Stomach (tissue), 4 donors: ENCODE measurements at regions not wholly inside any gene's neighbourhood (a gene's known extent, or its start where the extent isn't known, plus 50 kb on each side); places are given as distances from the start of the nearest gene placed in this dataset.

Experiments
- EP300 ChIP-seq: sonication (generic); formaldehyde crosslinking; IDR thresholded peaks from one replicate; pipeline ENCODE4 v1.6.1; 2017; ENCODE audit warnings: antibody characterized with exemption
- POLR2A ChIP-seq, 4 donors: fragments of 450-650 bp; IDR thresholded peaks; one replicate each; pipeline ENCODE4 v1.6.1; 2016; ENCODE audit warnings: antibody characterized with exemption in 4 of 4, control low read depth in 2 of 4, mild to moderate bottlenecking in 1 of 4, moderate library complexity in 1 of 4
- POLR2AphosphoS5 ChIP-seq, 3 donors: sonication (generic); formaldehyde crosslinking; IDR thresholded peaks; one replicate each; pipeline ENCODE4 v1.6.1; 2016; ENCODE audit warnings: antibody characterized with exemption in 3 of 3
- TF ChIP-seq, protein P1 (sequence below), 7 experiments: fragments of 450-650 bp in 4 of 7; fragments of 200-600 bp in 3 of 7; sonication (generic) in 3 of 7; IDR thresholded peaks; one replicate each; pipeline ENCODE4 v1.5.1; 2016 to 2019; ENCODE audit warnings: antibody characterized with exemption in 7 of 7, control low read depth in 2 of 7, mild to moderate bottlenecking in 1 of 7

DNA sequence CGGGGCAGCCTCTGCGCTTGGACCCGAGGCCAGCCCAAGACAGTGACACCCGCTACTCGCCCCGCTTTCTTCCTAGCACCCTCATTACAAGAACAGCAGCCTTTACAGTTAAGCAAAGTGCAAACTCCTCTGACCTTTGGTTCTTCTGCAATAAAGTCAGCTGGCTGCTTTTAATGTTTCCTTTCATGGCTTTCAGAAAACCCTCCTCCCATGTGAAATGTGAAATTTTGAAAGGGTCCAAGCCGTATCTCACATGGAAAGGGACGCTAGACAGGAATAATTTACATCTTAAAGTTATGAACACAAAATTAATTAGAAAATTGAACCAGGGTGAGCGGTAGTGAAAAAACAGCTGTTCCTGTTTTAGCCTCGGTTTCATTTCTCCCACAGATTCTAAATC is 520.1 kb upstream of the FRG1 start:
- TF ChIP-seq, protein P1, sequence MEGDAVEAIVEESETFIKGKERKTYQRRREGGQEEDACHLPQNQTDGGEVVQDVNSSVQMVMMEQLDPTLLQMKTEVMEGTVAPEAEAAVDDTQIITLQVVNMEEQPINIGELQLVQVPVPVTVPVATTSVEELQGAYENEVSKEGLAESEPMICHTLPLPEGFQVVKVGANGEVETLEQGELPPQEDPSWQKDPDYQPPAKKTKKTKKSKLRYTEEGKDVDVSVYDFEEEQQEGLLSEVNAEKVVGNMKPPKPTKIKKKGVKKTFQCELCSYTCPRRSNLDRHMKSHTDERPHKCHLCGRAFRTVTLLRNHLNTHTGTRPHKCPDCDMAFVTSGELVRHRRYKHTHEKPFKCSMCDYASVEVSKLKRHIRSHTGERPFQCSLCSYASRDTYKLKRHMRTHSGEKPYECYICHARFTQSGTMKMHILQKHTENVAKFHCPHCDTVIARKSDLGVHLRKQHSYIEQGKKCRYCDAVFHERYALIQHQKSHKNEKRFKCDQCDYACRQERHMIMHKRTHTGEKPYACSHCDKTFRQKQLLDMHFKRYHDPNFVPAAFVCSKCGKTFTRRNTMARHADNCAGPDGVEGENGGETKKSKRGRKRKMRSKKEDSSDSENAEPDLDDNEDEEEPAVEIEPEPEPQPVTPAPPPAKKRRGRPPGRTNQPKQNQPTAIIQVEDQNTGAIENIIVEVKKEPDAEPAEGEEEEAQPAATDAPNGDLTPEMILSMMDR (IDR thresholded peaks at IDR 0.05): no peak
- TF ChIP-seq POLR2A (IDR thresholded peaks at IDR 0.05) (no peak), POLR2AphosphoS5 (IDR thresholded peaks at IDR 0.05) (no peak), EP300 (no peak)
